A204.1 (cell line): ENCODE measurements at regions not wholly inside any gene's neighbourhood (a gene's known extent, or its start where the extent isn't known, plus 50 kb on each side); places are given as distances from the start of the nearest gene placed in this dataset.
A peak's percentile ranks its signal among the peaks of the same experiment; 100 is the strongest.
"Not testable (repeated sequence)": the region's sequence is repeated elsewhere in the genome, so short reads cannot be mapped to it uniquely, and the experiment has no call there.

Source experiments
- FAIRE-seq: peaks from 2 replicates; lab custom pipeline; 2012; peaks lifted over from hg19 to GRCh38; lab: Jason Lieb, UNC

DNA sequence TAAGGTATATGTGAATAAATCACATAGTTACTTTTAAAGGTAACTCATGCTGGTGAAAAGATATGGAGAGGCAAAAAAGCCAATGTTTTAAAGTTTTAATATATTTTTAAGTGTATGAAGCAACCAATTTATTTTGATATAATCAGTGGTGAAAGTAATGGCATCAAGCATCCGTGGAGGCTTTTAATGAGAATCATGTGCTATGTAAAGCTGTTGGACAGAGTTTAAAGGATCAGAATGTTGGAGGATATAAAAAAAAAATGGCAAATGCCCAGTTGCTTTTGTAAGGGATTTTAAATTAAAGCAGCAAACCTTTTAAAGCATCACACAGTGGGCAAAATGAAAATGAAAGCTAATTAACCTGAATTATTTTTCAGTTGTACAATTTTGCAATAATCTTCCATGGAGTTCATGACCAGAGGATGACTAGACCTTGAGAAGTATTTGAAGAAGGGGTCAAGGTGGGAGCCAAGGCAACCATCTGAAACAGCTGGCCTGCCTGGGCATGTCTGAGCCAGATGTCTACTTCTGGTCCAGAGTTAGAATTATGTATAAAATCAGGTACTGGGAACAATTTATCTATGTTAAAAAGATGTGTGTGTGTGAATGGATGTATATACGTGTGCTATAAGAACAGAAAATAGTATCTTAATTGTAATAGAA, 1007.9 kb downstream of the LTN1 start:
- not testable (repeated sequence) for FAIRE-seq

- FAIRE-seq, result not testable (repeated sequence)
These were observed 1012.6 kb upstream of the ADAMTS5 start for GRCh38 chr21:27979446-27979845.

DNA sequence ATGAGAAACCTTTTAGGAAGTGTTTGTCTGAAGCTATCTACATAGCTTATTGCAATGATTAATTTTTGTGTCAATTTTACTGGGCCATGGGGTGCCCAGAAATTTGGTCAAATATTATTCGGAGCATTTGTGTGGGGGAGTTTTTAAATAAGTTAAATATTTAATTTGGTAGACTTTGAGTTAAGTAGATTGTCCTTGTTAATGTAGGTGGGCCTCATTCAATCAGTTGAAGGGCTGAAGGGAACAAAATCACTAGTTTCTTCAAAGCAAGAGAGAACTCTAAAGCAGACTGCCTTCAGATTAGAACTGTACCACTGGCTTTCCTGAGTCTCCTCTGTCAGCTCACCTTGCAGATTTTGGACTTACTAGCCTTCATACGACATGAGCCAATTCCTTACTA, 1008.6 kb upstream of the ADAMTS5 start:
- no peak for FAIRE-seq

DNA sequence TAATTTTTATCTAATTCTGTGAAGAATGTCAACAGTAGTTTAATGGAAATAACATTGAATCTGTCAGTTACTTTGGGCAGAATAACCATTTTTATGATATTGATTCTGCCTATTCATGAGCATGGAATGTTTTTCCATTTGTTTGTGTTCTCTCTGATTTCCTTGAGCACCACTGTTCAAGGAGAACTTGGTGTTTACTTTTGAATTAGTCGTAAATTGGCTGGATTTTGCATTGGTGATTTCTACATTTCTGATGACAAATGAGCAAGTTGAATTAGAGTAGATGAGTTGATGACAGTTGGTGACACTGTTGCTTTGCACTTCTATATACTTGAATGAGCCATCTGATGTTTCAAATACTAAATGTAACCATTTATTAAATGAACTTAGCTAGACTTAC, 1007.3 kb upstream of the ADAMTS5 start:
- not testable (repeated sequence) for FAIRE-seq

- not testable (repeated sequence) for FAIRE-seq
These were observed 1001.4 kb upstream of the ADAMTS5 start for GRCh38 chr21:27968240-27968639.

- no peak for FAIRE-seq
These were observed 987.8 kb upstream of the ADAMTS5 start for GRCh38 chr21:27954543-27955165.

GRCh38 chr21:27953340-27954045, 986.6 kb upstream of the ADAMTS5 start:
- FAIRE-seq, result peak; percentile 86

GRCh38 chr21:27949093-27949492, 982.2 kb upstream of the ADAMTS5 start:
- FAIRE-seq, result not testable (repeated sequence)

DNA sequence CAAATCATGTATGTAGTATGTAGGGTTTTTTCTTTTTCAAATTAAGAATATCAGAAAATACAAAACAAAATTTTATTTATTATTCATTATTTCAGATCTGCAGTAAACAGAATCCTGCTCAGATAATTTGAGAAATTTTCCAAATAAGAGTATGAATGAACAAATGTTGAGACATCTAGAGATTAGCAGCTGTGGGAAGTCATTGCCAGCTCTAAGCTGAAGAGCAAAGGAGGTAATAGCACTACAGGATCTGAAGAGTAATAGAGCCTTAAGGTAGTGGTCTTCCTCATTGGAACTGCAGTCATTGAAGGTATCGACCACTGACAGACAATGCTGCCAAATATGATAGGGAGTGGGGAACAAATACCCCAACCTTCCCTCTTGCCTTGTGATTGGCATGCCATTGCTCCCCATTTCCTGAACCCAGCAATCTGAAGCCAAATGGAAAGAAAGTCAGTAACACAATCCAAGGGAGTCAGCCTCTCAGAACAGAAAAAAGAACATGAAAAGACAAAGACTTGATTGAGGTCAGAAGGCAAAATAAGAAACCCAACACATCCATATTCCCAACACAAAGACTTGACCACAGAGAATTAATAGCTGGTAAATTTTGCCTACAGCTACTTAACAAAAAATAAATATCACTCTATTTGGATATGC, 963.4 kb upstream of the ADAMTS5 start:
- FAIRE-seq, result not testable (repeated sequence)

GRCh38 chr21:27929179-27929578, 962.3 kb upstream of the ADAMTS5 start:
- not testable (repeated sequence) for FAIRE-seq

DNA sequence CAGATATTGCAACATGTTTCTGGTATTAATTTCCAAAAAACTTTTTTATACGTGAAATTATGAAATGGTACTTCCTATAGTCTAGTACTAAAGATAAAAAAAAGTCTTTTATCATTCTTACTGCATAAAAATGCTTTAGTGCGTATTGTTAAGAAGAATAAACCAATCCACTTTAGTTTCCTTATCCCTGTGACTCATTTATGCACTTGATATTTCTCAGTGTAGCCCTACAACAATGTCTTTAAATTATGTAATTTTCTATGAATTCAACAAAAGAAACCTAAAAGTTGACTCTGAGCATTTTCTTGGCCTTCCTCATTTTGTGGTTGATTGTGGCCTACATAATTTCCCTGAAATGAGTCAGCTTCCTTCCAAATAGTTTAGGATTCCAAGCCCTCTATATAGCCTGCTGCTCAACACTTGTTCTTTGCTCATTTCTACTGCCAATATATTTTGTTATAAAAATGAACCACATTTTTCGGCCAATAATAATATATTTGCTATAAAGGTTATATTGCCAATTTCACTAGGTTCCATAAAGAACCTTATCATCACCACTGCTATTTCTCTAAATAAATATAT, 961.7 kb upstream of the ADAMTS5 start:
- not testable (repeated sequence) for FAIRE-seq

DNA sequence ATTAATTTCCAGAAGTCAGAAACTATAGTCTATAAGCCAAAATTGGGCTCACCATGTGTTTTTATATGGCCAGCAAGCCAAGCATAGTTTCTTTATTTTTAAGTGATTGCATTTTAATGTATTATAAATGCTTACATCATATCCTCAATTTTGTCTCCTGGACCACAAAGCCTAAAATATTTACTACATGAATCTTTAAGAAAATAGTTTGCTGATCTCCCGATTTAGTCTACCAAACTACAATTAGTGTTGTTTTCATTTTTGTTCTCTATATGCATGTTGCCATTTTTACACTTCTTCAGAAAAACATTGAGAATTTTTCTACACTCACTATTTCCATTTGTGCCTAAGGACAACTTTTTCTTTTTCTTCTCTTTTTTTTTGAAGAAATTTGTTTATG, 954.5 kb upstream of the ADAMTS5 start:
- not testable (repeated sequence) for FAIRE-seq

GRCh38 chr21:27917966-27918365, 951.1 kb upstream of the ADAMTS5 start:
- not testable (repeated sequence) for FAIRE-seq

- FAIRE-seq, result not testable (repeated sequence)
These were observed 949.4 kb upstream of the ADAMTS5 start for GRCh38 chr21:27916326-27916725.

- not testable (repeated sequence) for FAIRE-seq
These were observed 945.2 kb upstream of the ADAMTS5 start for GRCh38 chr21:27912133-27912532.

GRCh38 chr21:27909487-27909886, 942.6 kb upstream of the ADAMTS5 start:
- not testable (repeated sequence) for FAIRE-seq

GRCh38 chr21:27908816-27909215, 941.9 kb upstream of the ADAMTS5 start:
- FAIRE-seq, result not testable (repeated sequence)

GRCh38 chr21:27902904-27903303, 936.0 kb upstream of the ADAMTS5 start:
- not testable (repeated sequence) for FAIRE-seq

- not testable (repeated sequence) for FAIRE-seq
These were observed 926.7 kb upstream of the ADAMTS5 start for GRCh38 chr21:27893619-27894018.

GRCh38 chr21:27891495-27891894, 924.6 kb upstream of the ADAMTS5 start:
- not testable (repeated sequence) for FAIRE-seq

DNA sequence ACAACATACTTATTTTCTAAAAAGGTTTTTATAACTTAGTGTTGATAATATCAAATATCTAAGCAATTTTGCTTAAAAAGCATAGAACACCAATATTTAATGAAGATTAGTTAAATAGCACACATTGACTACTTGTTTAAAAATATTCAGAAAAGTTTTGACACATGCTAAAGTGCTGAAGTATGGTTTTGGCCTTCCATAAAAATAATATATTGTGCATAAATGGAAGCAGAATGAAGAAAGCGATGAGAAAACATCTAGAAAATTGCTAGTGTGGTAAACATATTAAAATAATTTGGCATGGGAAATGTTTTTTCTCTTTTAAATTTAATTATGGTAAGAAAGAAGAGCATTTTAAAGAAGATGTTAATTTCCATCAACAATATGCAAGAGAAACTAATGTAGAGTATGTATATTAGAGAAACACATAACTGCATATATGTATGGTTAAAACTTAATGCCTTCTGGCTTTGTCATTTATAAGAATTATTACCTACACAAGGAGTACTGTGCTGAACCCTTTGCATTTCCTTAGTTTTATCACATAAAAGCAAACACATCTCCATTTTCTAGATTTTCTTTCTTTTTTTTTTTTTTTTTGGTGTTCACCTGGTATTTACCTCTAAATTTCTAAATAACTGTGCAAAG, 921.0 kb upstream of the ADAMTS5 start:
- FAIRE-seq, result not testable (repeated sequence)

DNA sequence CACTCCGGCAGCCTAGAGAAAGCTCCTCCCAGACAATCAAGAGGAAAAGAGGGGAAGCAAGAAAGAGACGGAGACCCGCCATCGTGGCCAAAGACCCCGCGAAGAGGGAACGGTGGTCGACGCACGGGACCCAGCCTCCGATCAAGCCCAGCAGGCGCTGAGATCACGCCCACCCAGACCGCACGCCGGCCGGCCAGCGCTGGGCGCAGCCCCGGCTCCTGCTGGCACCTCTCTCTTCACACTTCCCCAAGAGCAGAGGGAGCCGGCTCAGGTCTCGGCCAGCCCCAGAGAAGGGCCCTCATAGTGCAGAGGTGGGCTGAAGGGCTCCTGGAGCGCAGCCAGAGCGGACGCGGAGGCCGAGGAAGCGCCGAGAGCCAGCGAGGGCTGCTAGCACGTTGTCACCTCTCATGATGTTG, 918.4 kb upstream of the ADAMTS5 start:
- FAIRE-seq, result no peak
